ENCODE measurements at regions not wholly inside any gene's neighbourhood (a gene's known extent, or its start where the extent isn't known, plus 50 kb on each side); places are given as distances from the start of the nearest gene placed in this dataset.

DNA sequence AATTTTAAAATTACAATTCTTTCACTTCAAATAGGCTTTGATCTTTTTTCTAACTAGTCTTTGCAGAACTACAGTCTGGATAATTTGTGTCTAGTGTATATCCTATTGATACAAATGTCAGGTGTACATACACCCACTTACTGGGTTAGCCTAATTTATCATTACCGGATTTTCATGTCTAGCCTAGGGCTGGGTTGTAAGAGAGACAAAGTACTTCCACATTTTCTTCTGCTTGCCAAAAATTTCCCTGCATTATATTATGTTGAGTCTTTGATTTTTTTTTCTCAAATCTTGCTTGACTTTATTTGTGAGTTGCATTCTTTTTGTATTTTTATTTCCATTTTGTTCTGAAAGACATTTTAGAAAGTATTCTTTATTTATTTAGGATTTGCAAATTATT, 284.8 kb upstream of the FZD8 start:
- no peaks in the 10 kb centered on the region for H3K27me3 ChIP-seq (ENCODE audit: control insufficient read depth, insufficient read depth, low read length)

DNA sequence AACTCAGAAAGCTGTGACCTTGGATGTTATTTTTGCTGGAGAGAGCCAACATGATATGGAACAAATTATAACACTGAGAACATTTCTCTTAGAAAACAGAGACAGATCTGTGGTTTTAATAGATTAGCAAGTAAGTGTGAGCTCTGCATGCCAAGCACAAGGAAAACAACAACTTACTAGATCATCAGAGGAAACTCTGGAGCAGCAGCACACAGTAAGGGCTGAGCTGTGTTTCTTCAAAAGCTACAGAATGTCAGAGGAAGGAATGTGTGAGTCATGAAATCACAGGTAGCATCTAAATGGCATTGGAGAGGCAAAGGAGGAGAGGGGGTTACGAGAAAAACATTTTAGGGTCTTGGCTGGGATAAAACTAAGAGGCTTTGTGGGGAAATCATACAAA, 283.4 kb upstream of the FZD8 start:
- peak; percentile 71 for DNase-seq (ENCODE audit: low read depth)
- Histone ChIP-seq H3K27me3 (ENCODE audit: control insufficient read depth, insufficient read depth, low read length) (no peaks in the 10 kb centered on the region), H3K4me3 (ENCODE audit: low read depth, low read length) (no peak overlapping the region), H3K36me3 (ENCODE audit: control insufficient read depth, insufficient read depth, low read length) (no peaks in the 10 kb centered on the region)
- TF ChIP-seq, protein P1, sequence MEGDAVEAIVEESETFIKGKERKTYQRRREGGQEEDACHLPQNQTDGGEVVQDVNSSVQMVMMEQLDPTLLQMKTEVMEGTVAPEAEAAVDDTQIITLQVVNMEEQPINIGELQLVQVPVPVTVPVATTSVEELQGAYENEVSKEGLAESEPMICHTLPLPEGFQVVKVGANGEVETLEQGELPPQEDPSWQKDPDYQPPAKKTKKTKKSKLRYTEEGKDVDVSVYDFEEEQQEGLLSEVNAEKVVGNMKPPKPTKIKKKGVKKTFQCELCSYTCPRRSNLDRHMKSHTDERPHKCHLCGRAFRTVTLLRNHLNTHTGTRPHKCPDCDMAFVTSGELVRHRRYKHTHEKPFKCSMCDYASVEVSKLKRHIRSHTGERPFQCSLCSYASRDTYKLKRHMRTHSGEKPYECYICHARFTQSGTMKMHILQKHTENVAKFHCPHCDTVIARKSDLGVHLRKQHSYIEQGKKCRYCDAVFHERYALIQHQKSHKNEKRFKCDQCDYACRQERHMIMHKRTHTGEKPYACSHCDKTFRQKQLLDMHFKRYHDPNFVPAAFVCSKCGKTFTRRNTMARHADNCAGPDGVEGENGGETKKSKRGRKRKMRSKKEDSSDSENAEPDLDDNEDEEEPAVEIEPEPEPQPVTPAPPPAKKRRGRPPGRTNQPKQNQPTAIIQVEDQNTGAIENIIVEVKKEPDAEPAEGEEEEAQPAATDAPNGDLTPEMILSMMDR (IDR thresholded peaks at IDR 0.05; ENCODE audit: insufficient read depth, low read length, poor library complexity, severe bottlenecking) = no peak

More for the DNA sequence above, 284.8 kb upstream of the FZD8 start:
- H3K36me3 ChIP-seq (ENCODE audit: control insufficient read depth, insufficient read depth, low read length) = no peaks in the 10 kb centered on the region
- no peak overlapping the region for H3K4me3 ChIP-seq (ENCODE audit: low read depth, low read length)
- TF ChIP-seq, protein P1 (IDR thresholded peaks at IDR 0.05; ENCODE audit: insufficient read depth, low read length, poor library complexity, severe bottlenecking) = no peak
- no peak for DNase-seq (ENCODE audit: low read depth)

DNA sequence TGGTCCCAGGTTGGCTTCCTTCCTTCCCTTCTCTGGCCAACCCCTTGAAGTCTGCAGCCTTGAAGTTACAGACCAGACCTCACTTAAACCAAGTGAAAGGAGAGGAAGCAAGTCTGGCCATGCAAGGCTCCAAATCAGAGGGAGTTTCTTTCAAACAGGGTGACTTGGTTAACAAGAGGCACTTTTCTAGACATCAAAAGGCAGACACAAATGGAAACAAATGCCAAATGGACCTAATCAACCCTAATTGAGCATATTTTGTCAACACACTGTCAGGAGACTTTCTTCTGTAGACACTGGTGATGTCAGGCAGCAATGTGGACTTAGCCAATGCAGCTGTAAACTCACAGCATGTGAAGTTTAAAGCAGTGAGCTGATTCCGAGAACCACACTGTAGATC, 282.7 kb upstream of the FZD8 start:
- TF ChIP-seq, protein P1 (IDR thresholded peaks at IDR 0.05; ENCODE audit: insufficient read depth, low read length, poor library complexity, severe bottlenecking) = no peak
- no peak for DNase-seq (ENCODE audit: low read depth)
- no peaks in the 10 kb centered on the region for H3K36me3 ChIP-seq (ENCODE audit: control insufficient read depth, insufficient read depth, low read length)
- H3K27me3 ChIP-seq (ENCODE audit: control insufficient read depth, insufficient read depth, low read length) = no peaks in the 10 kb centered on the region
- H3K4me3 ChIP-seq (ENCODE audit: low read depth, low read length) = no peak overlapping the region

DNA sequence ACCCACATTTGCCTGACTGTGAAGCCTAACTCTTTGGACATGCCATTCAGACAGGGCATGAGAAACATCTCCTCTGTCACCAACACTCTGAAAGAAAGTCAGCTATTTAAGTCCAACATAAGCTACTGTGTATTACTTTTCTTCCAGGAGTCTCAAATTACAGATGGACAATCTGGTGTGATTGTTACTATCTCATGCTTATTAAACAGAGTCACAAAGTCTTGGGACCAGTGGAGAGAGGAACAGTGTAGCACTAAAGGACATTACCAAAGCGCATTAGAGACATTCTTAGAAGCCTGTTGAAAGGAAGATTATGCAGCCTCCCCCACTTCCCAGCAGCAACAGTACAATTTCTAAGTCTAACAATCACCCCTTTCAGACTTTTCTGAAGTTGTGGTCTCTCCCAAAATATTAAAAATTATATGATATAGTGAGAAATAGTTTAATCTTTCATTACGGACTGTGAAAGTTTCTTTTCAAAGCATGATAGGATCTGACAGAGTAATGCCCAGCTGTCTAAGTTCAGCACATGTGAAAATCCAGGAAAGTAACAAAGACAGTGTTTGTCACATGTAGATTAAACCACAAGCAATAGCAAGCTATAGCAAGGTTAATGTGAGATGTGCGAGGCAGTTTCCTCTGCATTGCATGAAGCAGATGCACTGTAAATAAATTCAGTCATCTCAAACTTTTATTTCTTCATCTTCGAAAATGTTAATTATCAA, 280.9 kb upstream of the FZD8 start:
- TF ChIP-seq, protein P1 (IDR thresholded peaks at IDR 0.05; ENCODE audit: insufficient read depth, low read length, poor library complexity, severe bottlenecking) = no peak
- no peak overlapping the region for H3K4me3 ChIP-seq (ENCODE audit: low read depth, low read length)
- no peaks in the 10 kb centered on the region for H3K36me3 ChIP-seq (ENCODE audit: control insufficient read depth, insufficient read depth, low read length)
- no peak for DNase-seq (ENCODE audit: low read depth)
- no peaks in the 10 kb centered on the region for H3K27me3 ChIP-seq (ENCODE audit: control insufficient read depth, insufficient read depth, low read length)

DNA sequence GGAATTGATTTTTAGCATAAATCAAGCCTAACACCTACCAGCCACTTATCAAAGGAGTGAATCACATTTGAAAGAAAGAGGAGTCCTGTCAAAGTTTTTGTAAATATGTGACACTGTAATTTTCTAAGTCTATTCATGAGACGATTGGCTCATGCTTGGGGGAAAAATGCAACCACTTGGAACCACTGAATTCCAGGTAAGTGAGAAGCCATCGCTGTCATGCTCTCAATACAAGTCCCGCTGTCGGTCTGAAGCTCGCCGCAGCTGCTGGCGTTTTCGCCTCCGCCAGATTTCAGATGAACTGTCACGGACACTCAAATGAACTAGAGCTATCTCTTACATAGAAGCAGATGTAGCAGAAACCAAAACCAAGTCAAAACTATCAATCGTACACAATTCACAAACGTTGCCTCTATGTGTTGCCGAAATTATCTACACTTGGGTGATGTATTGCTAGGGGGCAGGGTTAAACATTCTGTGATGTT, 279.8 kb upstream of the FZD8 start:
- Histone ChIP-seq H3K4me3 (ENCODE audit: low read depth, low read length) (no peak overlapping the region), H3K27me3 (ENCODE audit: control insufficient read depth, insufficient read depth, low read length) (no peaks in the 10 kb centered on the region), H3K36me3 (ENCODE audit: control insufficient read depth, insufficient read depth, low read length) (no peaks in the 10 kb centered on the region)
- TF ChIP-seq, protein P1 (IDR thresholded peaks at IDR 0.05; ENCODE audit: insufficient read depth, low read length, poor library complexity, severe bottlenecking) = no peak
- DNase-seq (ENCODE audit: low read depth) = no peak

DNA sequence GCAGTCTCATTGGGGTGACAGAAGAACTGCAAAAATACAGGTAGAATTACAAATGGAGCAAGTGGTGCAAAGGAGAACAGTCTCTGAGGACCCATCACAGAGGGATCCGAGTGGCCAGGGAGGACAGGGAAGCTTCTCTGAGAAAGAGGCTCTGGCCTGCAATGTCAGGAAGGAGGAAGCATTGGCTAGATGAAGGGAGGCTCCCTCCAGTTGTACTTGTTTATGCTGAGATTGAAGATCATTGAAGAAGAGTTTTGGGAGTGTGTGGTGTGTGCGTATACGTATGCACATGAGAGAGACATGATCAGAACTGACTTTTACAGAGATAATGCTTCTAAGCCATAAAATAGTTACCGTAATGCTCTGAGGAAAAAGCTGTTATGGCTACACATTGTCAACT, 274.7 kb upstream of the FZD8 start:
- Histone ChIP-seq H3K4me3 (ENCODE audit: low read depth, low read length) (no peak overlapping the region), H3K36me3 (ENCODE audit: control insufficient read depth, insufficient read depth, low read length) (no peaks in the 10 kb centered on the region), H3K27me3 (ENCODE audit: control insufficient read depth, insufficient read depth, low read length) (no peaks in the 10 kb centered on the region)
- TF ChIP-seq, protein P1 (IDR thresholded peaks at IDR 0.05; ENCODE audit: insufficient read depth, low read length, poor library complexity, severe bottlenecking) = no peak
- no peak for DNase-seq (ENCODE audit: low read depth)

Measured in kidney epithelial cell (primary cell).